ENCODE measurements at regions not wholly inside any gene's neighbourhood (a gene's known extent, or its start where the extent isn't known, plus 50 kb on each side); places are given as distances from the start of the nearest gene placed in this dataset.
"Not testable (repeated sequence)": the region's sequence is repeated elsewhere in the genome, so short reads cannot be mapped to it uniquely, and the experiment has no call there.

GRCh38 chr6:169000022-169000421 lies 253.6 kb downstream of the THBS2 start:
- no peak for DNase-seq

- DNase-seq, result no peak
Measured at GRCh38 chr6:168999392-168999791, 254.3 kb downstream of the THBS2 start.

GRCh38 chr6:168996356-168996625 lies 257.4 kb downstream of the THBS2 start:
- DNase-seq, result no peak

DNA sequence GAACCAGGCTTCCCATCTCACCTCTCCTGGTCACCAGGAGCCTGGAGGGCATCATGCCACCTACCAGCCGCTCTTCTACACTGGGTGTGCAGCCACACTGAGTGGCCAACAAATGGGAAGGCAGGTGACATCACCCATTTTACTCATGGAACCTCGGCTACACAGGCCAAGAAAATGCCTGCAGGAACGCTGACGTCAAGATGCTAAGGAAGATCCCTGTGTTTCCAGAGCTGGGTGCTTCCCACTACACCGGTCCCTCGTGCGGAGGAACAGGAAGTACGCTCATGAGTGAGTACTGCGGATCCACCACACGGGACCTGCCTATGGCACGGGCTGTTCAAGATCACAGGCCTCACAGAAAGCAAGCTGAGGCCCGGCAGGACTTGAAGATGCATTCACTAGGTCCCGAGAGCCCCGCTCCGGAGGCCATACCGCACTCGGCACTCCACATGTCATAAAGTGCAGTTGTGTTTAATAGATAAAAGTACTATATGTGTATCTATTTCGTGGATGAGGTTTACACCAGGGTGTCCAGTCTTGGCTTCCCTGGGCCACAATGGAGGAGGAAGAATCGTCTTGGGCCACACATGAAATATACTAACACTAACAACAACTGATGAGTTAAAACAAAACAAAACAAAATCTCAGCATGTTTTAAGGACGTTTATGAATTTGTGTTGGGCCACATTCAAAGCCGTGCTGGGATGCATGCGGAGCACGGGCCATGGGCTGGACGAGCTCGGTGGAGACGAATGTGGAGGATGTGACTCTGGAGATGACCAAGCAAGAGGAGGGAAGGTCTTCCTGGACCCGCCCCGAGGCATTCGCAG lies 257.9 kb downstream of the THBS2 start:
- no peak for DNase-seq

- no peak for DNase-seq
Measured at GRCh38 chr6:168994956-168995355, 258.7 kb downstream of the THBS2 start.

DNA sequence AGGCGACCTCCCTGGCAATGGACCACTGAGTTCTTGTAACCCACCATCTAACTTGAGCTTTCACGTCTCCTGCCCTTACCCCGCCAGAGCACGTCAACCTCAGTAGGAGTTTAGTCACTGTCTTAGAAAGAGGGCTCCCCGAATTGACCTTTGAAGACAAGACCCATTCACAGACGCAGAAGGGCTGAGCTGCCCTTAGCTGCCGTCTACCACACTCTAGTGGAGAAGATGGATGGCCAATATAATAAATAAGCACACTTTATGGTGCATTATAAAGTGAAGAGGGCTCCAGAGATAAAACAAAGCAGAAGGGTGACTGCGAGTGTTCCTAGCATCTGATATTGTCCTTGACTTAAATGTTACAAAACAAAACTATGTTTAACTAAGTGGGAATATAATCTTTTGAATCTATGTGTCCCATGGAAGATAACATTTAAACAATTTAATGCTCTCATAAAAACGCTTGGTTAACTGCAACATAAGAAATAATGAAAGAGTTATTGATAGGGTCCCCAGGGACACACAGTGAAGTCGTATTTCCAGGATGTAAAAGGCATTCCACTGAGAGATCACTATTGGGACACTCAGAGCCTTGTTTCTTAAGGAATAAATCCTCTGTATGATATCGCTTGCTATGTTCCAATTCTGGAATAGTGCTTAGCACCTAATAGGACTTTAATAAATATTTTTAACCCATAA lies 261.1 kb downstream of the THBS2 start:
- no peak for DNase-seq

- not testable (repeated sequence) for DNase-seq
Measured at GRCh38 chr6:168991695-168992094, 262.0 kb downstream of the THBS2 start.

DNA sequence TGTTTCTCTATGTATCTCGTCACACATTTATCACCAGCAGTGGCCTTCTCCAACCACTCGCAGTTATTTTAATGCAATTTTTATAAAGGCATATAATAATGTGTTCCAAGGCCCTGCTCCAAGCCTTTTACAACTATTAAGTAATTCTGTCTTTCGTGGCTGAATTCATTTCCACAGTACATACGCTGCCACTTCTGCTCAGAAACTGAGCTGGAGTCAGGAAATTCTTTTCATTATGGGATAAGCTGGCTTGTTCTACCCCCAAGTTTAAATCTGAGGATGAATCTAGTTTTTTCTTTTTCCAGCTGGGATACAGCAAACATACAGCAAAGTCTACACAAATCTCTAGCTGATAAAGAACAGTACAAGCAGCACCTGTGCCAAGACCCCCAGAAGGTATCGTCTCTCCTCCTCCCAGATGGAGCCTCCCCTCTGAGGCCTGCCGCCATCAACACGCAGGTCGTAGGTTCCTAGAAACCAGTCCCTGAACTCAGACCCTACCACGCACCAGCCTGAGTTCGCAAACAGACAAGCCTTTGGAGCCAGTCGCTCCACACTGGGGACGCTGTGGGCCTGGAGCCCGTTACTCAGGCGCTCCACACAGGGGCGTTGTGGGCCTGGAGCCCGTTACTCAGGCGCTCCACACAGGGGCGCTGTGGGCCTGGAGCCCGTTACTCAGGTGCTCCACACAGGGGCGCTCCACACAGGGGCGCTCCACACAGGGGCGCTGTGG lies 263.5 kb downstream of the THBS2 start:
- no peak for DNase-seq

GRCh38 chr6:168989421-168989820 lies 264.2 kb downstream of the THBS2 start:
- no peak for DNase-seq

- no peak for DNase-seq
Measured at GRCh38 chr6:168988801-168989200, 264.8 kb downstream of the THBS2 start.

DNA sequence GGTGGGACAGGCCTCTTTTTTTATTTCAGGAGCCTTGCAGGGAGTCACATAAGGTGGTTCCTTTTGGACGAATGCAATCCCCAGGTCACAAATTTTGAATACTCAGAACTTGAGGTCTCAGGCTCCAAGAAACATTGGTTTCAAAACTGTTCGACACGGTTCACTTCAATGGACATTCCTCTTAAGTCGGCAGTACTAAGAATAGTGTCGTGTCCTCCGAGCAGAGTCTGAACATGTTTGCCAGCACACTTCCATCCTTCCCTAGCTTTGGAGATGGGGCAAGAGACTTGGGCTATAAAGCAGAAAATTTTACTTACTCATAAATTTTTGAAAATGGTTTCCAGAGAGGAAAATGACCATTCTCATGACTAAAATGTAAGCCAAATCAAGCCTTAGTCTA lies 265.4 kb downstream of the THBS2 start:
- DNase-seq, result no peak

GRCh38 chr6:168985705-168986104 lies 267.9 kb downstream of the THBS2 start:
- DNase-seq, result no peak

DNA sequence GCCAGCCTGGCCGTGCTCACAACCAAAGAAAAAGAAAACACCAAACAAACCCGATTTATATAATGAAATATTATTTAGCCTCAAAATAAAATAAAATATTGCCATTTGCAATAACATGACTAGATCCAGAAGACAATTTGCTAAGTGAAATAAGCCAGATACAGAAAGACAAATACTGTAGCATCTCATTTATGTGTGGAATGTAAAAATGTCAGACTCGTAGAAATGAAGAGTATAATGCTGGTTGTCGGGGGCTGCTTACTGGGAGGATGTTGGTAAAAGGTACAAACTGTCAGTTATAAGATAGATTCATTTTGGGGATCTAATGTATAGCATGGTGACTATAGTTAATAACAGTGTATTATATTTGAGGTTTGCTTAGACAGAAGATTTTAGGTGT lies 269.7 kb downstream of the THBS2 start:
- no peak for DNase-seq

- DNase-seq, result no peak
Measured at GRCh38 chr6:168981187-168981586, 272.5 kb downstream of the THBS2 start.

- DNase-seq, result no peak
Measured at GRCh38 chr6:168979254-168979653, 274.4 kb downstream of the THBS2 start.

- DNase-seq, result no peak
Measured at GRCh38 chr6:168972128-168972527, 281.5 kb downstream of the THBS2 start.

- DNase-seq, result no peak
Measured at GRCh38 chr6:168971549-168971948, 282.1 kb downstream of the THBS2 start.

GRCh38 chr6:168968801-168969200 lies 284.8 kb downstream of the THBS2 start:
- DNase-seq, result no peak

- peak; percentile 61 for DNase-seq
Measured at GRCh38 chr6:168968228-168968627, 285.4 kb downstream of the THBS2 start.

- DNase-seq, result no peak
Measured at GRCh38 chr6:168967281-168967925, 286.2 kb downstream of the THBS2 start.

GRCh38 chr6:168964138-168964835 lies 289.4 kb downstream of the THBS2 start:
- no peak for DNase-seq

DNA sequence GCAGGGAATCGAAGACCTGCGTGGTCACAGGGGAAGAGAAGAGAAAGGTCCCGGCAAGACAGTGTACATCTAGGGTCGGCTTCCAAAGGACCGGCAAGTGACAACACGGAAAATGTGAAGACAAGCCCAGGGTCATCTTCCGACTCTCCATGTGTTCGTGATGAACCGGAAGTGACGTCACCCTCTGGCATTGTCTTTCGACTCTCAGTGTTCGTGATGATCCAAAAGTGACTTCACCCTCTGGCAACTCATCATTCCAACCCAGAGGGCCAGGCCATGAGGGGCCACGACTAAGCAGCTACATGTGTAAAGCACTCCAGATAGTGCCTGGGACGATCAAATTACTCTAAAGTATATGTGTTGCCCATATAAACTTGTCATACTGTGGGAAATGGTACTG lies 290.8 kb downstream of the THBS2 start:
- no peak for DNase-seq

DNA sequence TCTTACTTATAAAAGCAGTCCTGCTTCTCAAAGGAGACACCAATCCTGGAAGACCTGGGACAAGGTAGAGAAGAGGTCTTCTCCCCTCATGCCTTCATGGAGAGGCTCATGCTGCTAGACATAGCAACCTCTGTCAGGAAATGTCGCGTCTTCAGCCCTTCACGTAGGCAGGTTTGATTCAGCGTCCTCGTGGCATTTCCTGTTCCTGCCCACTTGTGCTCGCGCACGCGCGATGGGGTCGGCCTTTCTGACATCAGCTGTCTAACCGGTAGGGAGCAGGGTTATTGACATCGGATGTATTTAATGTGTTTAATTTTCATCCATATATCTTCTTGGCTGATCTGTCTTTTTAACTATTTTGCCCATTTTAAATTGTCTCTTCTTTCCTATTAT lies 292.4 kb downstream of the THBS2 start:
- DNase-seq, result no peak

Measured in NCI-H1092 (cell line).